HG03565 (cell line): ENCODE measurements at regions not wholly inside any gene's neighbourhood (a gene's known extent, or its start where the extent isn't known, plus 50 kb on each side); places are given as distances from the start of the nearest gene placed in this dataset.
"Not testable (repeated sequence)": the region's sequence is repeated elsewhere in the genome, so short reads cannot be mapped to it uniquely, and the experiment has no call there.

Experiments used
- ATAC-seq: cut with Tn5 transposase; IDR thresholded peaks from one replicate; pipeline ENCODE4 v1.9.1; 2021; ENCODE audit warnings: mild to moderate bottlenecking, moderate library complexity; ENCODE audit not compliant: unreplicated experiment

- ATAC-seq: no peak
These were observed 285.1 kb upstream of the PROX1 start for GRCh38 chr1:213702703-213703102.

- no peak for ATAC-seq
These were observed 282.8 kb upstream of the PROX1 start for GRCh38 chr1:213704941-213705340.

- ATAC-seq: not testable (repeated sequence)
These were observed 275.8 kb upstream of the PROX1 start for GRCh38 chr1:213711833-213712490.

GRCh38 chr1:213714645-213715044 is 273.1 kb upstream of the PROX1 start:
- no peak for ATAC-seq

- no peak for ATAC-seq
These were observed 272.6 kb upstream of the PROX1 start for GRCh38 chr1:213715182-213715581.

GRCh38 chr1:213719462-213719861 is 268.3 kb upstream of the PROX1 start:
- ATAC-seq: no peak

GRCh38 chr1:213720032-213720431 is 267.7 kb upstream of the PROX1 start:
- ATAC-seq: no peak

GRCh38 chr1:213723187-213723586 is 264.6 kb upstream of the PROX1 start:
- ATAC-seq: no peak

- ATAC-seq: no peak
These were observed 262.9 kb upstream of the PROX1 start for GRCh38 chr1:213724640-213725536.

GRCh38 chr1:213727853-213728592 is 259.8 kb upstream of the PROX1 start:
- no peak for ATAC-seq

GRCh38 chr1:213728593-213729536 is 258.9 kb upstream of the PROX1 start:
- no peak for ATAC-seq

GRCh38 chr1:213733705-213734104 is 254.1 kb upstream of the PROX1 start:
- no peak for ATAC-seq

- ATAC-seq: no peak
These were observed 250.3 kb upstream of the PROX1 start for GRCh38 chr1:213737398-213738035.

GRCh38 chr1:213738658-213739057 is 249.1 kb upstream of the PROX1 start:
- ATAC-seq: no peak

- ATAC-seq: no peak
These were observed 244.8 kb upstream of the PROX1 start for GRCh38 chr1:213742992-213743391.

- ATAC-seq: no peak
These were observed 243.0 kb upstream of the PROX1 start for GRCh38 chr1:213744780-213745179.

- no peak for ATAC-seq
These were observed 242.3 kb upstream of the PROX1 start for GRCh38 chr1:213745451-213745850.

- ATAC-seq: no peak
These were observed 238.2 kb upstream of the PROX1 start for GRCh38 chr1:213749558-213749957.

GRCh38 chr1:213750231-213751063 is 237.3 kb upstream of the PROX1 start:
- no peak for ATAC-seq
